ENCODE measurements at regions not wholly inside any gene's neighbourhood (a gene's known extent, or its start where the extent isn't known, plus 50 kb on each side); places are given as distances from the start of the nearest gene placed in this dataset.

DNA sequence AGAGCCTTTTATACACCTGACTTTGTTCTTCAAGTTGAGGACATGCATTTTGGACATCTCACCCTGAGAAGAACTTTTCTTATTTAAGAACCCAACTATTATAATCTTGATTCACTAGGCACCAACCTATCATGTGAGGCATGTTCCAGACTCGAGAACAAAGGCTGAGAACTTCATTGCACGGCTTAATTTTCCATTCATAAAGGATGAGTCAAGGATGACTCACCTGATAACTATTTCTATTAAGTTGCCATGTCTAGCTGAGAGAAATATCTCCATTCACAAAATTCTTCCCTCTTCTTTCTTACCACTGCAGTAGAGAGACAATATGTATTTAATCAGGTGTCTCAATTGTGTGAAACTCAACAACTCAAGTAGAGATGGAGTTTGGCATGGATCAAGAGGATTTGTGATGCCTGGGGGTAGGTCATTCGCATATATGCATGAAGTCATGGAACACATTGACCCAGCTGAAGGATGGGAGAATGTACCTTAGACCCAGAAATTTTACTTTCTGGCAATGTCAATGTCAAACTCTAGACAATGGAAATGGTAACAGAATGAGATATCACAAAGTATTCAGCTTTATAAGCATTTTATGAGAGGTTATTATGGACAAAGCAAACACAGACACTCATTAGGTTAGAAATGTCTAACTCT, 173.2 kb upstream of the PRNP start:
- peak; percentile 88 for DNase-seq (ENCODE audit: low read depth)
- Histone ChIP-seq H3K4me3 (ENCODE audit: low read depth, low read length) (no peak overlapping the region), H3K36me3 (ENCODE audit: control insufficient read depth, insufficient read depth, low read length) (no peaks in the 10 kb centered on the region), H3K27me3 (ENCODE audit: control insufficient read depth, insufficient read depth, low read length) (no peaks in the 10 kb centered on the region)
- TF ChIP-seq, protein P1, sequence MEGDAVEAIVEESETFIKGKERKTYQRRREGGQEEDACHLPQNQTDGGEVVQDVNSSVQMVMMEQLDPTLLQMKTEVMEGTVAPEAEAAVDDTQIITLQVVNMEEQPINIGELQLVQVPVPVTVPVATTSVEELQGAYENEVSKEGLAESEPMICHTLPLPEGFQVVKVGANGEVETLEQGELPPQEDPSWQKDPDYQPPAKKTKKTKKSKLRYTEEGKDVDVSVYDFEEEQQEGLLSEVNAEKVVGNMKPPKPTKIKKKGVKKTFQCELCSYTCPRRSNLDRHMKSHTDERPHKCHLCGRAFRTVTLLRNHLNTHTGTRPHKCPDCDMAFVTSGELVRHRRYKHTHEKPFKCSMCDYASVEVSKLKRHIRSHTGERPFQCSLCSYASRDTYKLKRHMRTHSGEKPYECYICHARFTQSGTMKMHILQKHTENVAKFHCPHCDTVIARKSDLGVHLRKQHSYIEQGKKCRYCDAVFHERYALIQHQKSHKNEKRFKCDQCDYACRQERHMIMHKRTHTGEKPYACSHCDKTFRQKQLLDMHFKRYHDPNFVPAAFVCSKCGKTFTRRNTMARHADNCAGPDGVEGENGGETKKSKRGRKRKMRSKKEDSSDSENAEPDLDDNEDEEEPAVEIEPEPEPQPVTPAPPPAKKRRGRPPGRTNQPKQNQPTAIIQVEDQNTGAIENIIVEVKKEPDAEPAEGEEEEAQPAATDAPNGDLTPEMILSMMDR (IDR thresholded peaks at IDR 0.05; ENCODE audit: insufficient read depth, low read length, poor library complexity, severe bottlenecking) = no peak

- H3K36me3 ChIP-seq (ENCODE audit: control insufficient read depth, insufficient read depth, low read length) = no peaks in the 10 kb centered on the region
- TF ChIP-seq, protein P1 (IDR thresholded peaks at IDR 0.05; ENCODE audit: insufficient read depth, low read length, poor library complexity, severe bottlenecking) = no peak
- H3K27me3 ChIP-seq (ENCODE audit: control insufficient read depth, insufficient read depth, low read length) = no peaks in the 10 kb centered on the region
- no peak overlapping the region for H3K4me3 ChIP-seq (ENCODE audit: low read depth, low read length)
- DNase-seq (ENCODE audit: low read depth) = no peak
These were observed 174.5 kb upstream of the PRNP start for GRCh38 chr20:4511776-4512175.

- TF ChIP-seq, protein P1 (IDR thresholded peaks at IDR 0.05; ENCODE audit: insufficient read depth, low read length, poor library complexity, severe bottlenecking) = no peak
- no peak for DNase-seq (ENCODE audit: low read depth)
- Histone ChIP-seq H3K36me3 (ENCODE audit: control insufficient read depth, insufficient read depth, low read length) (no peaks in the 10 kb centered on the region), H3K4me3 (ENCODE audit: low read depth, low read length) (no peak overlapping the region), H3K27me3 (ENCODE audit: control insufficient read depth, insufficient read depth, low read length) (no peaks in the 10 kb centered on the region)
These were observed 176.3 kb upstream of the PRNP start for GRCh38 chr20:4509825-4510522.

DNA sequence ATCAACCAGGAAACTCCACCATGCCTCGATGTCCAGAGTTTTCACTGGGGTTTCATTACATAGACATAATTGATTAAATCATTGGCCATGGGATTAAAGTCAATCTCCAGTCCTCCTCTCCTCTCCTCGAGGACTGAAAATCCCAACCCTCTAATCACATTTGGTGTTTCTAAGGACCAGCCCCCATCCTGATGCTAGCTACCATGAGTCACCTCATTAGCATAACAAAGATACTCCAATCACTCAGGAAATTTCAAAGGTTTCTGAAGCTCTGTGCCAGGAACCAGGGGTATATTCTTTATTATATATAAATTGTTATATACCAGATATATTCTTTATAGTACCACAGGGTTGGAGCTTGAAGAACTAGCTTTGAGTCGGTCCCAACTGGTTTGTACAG, 177.5 kb upstream of the PRNP start:
- Histone ChIP-seq H3K27me3 (ENCODE audit: control insufficient read depth, insufficient read depth, low read length) (no peaks in the 10 kb centered on the region), H3K4me3 (ENCODE audit: low read depth, low read length) (no peak overlapping the region), H3K36me3 (ENCODE audit: control insufficient read depth, insufficient read depth, low read length) (no peaks in the 10 kb centered on the region)
- no peak for DNase-seq (ENCODE audit: low read depth)
- TF ChIP-seq, protein P1 (IDR thresholded peaks at IDR 0.05; ENCODE audit: insufficient read depth, low read length, poor library complexity, severe bottlenecking) = no peak

DNA sequence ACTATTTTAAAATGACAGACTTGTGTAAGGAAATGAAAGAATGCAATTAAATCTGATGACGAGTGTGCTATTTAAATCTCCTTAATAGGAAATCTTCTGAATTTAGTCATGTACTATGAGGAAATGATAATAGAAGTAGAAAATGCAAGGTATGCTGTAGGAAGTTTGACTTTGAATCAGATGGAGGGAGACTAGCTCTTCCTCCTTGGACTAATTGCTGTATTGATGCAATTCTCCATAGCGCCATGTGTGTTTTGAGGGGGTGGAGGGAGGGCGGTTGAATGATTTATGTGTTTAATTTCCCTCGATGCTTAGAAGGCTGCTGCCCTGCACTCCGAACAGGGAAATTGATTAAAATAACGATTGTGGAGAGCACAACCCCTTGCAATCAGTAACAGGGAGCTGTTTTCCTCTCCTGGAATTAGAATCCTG, 179.0 kb upstream of the PRNP start:
- no peaks in the 10 kb centered on the region for H3K36me3 ChIP-seq (ENCODE audit: control insufficient read depth, insufficient read depth, low read length)
- TF ChIP-seq, protein P1 (IDR thresholded peaks at IDR 0.05; ENCODE audit: insufficient read depth, low read length, poor library complexity, severe bottlenecking) = no peak
- DNase-seq (ENCODE audit: low read depth) = peak; percentile 71
- no peak overlapping the region for H3K4me3 ChIP-seq (ENCODE audit: low read depth, low read length)
- no peaks in the 10 kb centered on the region for H3K27me3 ChIP-seq (ENCODE audit: control insufficient read depth, insufficient read depth, low read length)
